Activated CD8-positive, alpha-beta memory T cell treated with anti-CD3 and anti-CD28 coated beads, Interleukin-2, amount 50 U/mL, for 24 hours (primary cell): ENCODE measurements at regions not wholly inside any gene's neighbourhood (a gene's known extent, or its start where the extent isn't known, plus 50 kb on each side); places are given as distances from the start of the nearest gene placed in this dataset.
"Not testable (repeated sequence)": the region's sequence is repeated elsewhere in the genome, so short reads cannot be mapped to it uniquely, and the experiment has no call there.

ENCODE experiments used
- DNase-seq: peaks from one replicate; pipeline ENCODE4 v3.0.0-alpha.2; 2020; ENCODE audit errors: extremely low read depth

- no peak for DNase-seq
These were observed 408.2 kb downstream of the SEC14L1 start for GRCh38 chr17:77548967-77549366.

- DNase-seq = no peak
These were observed 408.7 kb upstream of the TNRC6C start for GRCh38 chr17:77549726-77550366.

DNA sequence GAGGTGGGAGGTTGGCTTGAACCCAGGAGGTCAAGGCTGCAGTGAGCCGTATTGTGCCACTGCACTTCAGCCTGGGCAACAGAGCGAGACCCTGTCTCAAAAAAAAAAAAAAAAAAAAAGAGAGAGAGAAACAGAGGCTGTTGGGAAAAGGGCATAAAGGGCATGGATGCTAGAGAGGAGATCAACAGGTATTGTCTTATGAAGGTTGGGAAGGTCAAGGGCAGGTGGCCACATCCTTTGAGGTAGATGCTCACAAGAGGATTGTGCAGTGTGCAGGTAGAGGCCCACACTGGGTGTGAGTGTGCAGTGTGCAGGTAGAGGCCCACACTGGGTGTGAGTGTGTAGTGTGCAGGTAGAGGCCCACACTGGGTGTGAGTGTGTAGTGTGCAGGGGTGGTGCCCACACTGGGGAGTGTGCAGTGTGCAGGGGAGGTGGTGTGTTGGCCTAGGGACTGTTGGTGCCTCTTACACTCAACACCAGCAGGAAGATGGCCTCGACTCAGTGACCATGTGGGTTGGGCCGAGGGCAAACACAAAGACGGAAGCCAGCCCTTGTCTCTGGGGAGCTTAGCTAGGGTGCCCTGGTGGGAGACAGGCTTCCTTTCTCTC lies 404.9 kb upstream of the TNRC6C start:
- no peak for DNase-seq

GRCh38 chr17:77555121-77555591 lies 403.3 kb upstream of the TNRC6C start:
- DNase-seq = no peak

DNA sequence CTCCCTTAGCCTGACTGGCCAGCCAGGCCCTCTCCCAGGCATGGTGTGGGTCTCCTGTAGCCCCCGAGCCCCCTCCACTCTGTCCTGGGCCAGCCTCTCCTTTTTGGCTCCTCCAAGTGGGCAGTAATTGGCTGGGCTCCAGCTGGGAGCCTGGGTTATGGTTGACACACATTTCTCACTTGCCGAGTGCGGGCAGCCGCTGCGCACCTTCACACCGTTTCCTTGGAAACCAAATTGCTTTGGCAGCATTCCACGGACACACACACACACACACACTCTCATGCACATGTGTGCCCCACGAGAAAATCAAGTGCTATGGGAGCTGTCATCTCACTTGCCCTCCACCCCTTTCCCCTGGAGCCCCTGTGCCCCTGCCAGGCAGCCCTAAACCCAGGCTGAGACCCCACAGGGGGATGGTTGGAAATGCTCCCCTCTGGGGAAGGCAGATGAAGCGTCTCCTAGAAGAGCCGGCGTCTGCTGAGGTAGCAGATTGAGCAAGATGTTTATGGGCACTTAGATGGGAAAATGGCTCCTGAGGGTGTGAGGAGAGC lies 402.7 kb upstream of the TNRC6C start:
- no peak for DNase-seq

GRCh38 chr17:77556383-77557061 lies 402.0 kb upstream of the TNRC6C start:
- no peak for DNase-seq

- no peak for DNase-seq
These were observed 399.5 kb upstream of the TNRC6C start for GRCh38 chr17:77558846-77559626.

DNA sequence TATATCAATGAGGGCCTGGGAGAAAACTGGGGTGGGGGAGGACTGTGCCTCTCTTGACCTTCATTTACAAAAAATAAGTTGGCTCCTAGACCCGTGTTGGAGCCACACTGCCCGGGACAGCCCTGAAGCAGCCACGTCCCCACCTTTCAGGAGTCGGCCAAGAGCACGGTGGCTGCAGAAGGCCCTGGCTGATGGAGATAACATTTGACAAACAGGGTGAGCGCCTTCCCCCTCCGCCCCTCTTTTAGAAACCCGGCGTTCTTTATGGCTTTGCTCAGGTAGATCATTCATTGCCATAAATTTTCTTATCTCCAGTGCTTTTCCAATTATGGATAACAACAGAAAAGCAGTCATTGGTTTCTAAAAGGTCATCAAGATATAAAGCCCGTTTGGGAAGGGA lies 398.1 kb upstream of the TNRC6C start:
- no peak for DNase-seq

- DNase-seq = no peak
These were observed 397.7 kb upstream of the TNRC6C start for GRCh38 chr17:77560841-77561240.

- not testable (repeated sequence) for DNase-seq
These were observed 396.1 kb upstream of the TNRC6C start for GRCh38 chr17:77562361-77562760.

GRCh38 chr17:77563439-77564102 lies 394.9 kb upstream of the TNRC6C start:
- DNase-seq = no peak

DNA sequence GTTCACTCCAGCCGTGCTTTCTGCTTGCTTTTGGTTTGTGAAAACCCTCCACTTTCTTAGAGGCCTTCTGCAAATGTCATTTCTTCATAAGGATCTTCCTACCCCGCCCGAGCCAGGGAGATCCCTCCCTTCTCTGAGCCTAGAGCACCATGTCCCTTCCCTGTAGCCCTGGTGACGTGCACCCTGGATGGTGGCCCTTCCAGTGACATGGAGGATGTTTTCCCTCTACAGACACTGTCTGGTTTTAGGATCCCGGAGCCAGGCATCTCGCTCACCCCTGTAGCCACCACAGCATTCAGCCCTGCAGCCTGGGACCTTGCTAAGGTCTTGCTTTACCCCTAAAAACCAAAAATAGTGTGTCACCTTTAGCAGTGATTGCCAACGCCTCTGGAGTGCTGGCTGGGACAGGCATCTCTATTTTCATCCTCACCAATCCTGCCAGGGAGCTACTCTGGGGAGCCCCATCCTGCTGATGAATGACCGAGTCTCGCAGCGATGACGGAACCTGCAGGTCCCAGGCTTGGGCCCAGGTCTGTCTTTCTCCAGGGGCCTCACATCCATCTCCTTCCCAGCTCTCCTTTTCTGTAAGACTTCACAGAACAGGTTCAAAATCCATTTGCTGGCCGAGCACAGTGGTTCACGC lies 394.1 kb upstream of the TNRC6C start:
- DNase-seq = no peak

DNA sequence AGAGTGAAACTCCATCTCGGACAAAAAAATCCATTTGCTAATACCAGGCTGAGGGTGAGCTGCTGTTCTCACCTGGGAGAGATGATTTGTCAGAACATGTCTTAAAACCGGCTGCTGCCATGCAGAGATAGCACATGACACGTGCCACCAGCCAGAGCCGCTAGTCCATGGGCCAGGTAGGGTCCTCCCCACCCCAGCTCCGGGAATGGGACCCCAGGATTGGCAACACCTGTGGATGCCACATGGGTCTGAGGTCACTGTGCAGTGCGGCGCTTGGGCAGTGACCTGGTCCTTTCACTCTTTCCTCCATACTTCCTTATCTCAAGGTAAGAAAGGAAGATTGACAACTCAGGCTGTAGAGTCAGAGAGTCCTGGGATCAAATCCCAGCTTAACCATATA lies 393.3 kb upstream of the TNRC6C start:
- DNase-seq = no peak

GRCh38 chr17:77566151-77566550 lies 392.4 kb upstream of the TNRC6C start:
- DNase-seq = no peak

- no peak for DNase-seq
These were observed 391.9 kb upstream of the TNRC6C start for GRCh38 chr17:77566566-77567138.

DNA sequence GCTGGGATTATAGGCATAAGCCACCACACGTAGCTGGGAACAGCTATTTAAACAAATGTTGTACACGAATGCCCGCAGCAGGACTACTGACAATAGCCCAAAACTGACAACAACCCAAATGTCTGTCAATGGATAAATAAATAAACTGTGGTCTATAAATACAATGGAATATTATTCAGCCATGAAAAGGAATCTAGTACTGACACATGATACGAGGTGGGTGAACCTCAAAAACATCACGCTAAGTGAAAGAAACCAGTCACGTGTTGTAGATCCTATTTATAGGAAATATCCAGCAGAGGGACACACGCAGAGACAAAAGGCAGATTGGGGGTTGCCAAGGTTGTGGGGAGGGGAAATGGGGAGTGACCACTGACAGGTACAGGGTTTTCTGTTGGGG lies 390.0 kb upstream of the TNRC6C start:
- DNase-seq = no peak

GRCh38 chr17:77569846-77570564 lies 388.5 kb upstream of the TNRC6C start:
- DNase-seq = no peak

- no peak for DNase-seq
These were observed 388.0 kb upstream of the TNRC6C start for GRCh38 chr17:77570565-77570898.

DNA sequence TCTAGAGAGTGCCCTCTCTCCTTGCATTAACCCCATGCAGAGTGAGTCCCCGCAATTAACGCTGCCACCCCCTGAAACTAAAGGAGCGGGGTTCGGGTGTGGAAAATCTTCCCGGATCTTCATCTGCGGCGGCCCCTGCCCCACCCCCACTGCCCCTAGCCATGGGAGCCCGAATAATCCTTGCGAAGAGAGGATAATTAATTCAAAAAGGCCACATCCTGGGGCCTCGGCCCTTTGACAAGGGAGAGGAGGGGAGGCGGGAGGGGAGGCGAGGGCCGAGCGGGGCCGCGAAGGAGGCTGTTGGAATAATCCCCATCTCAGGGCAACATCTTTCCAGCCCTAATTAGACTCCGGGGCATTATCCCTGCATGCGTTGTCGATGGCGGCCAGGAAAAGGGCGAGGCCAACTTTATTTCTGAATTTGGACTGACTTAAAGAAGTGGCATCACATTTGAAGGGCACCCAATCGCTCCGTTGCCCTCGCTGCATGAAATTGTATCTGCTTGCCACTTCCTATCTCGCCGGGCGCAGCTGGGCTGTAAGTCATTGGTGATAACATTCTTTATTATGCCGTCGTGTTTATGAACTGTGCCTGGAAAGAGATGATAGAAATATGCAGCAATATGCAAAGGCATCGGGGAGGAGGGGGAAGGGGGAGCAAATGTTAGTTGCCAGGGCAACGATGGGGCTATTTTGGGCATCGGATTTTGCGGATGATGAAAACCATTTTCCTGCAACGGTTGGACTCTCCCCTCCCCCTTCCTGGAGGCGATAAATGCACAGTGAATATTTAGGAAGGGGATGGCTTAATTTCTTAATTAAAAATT lies 387.1 kb upstream of the TNRC6C start:
- DNase-seq = no peak
